ENCODE measurements at regions not wholly inside any gene's neighbourhood (a gene's known extent, or its start where the extent isn't known, plus 50 kb on each side); places are given as distances from the start of the nearest gene placed in this dataset.

DNA sequence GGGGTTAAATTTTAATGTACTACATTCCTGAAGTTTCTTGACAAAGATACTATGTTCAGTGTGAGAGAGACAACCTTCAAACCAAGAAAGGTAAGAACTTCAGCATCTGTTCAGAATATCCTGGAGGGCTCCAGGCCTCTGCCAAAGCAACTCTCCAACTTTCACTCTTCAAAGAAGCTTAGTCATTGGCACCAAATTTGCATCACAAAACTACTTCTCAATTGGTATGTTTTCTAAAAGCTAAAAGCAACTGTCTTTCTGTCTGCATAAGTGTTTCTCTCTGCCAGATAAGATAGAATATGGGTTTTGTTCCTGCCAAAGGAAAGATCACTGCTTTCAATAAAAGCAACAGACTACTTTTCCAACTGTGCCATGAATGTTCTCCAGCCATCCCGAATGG, 187.4 kb downstream of the SUCLA2 start:
- no peak for TF ChIP-seq EZH2 (IDR thresholded peaks at IDR 0.05; ENCODE audit: insufficient read depth, poor library complexity, severe bottlenecking)
- TF ChIP-seq EZH2phosphoT487 (IDR thresholded peaks at IDR 0.05; ENCODE audit: insufficient read depth, low read depth), result no peak
